H1 (cell line): ENCODE measurements at regions not wholly inside any gene's neighbourhood (a gene's known extent, or its start where the extent isn't known, plus 50 kb on each side); places are given as distances from the start of the nearest gene placed in this dataset.

ENCODE experiments used
- CTCF ChIA-PET: fragments of 300-600 bp; sonication (Branson Sonifier 250); formaldehyde crosslinking; loops from one replicate; lab custom pipeline; 2021; ENCODE audit not compliant: partially characterized antibody; lab: Charles Lee
- POLR2A ChIA-PET: fragments of 300-600 bp; sonication (Branson Sonifier 250); formaldehyde crosslinking; loops from one replicate; lab custom pipeline; 2021; ENCODE audit warnings: inconsistent platforms; ENCODE audit not compliant: partially characterized antibody; lab: Charles Lee
- DNase-seq, 2 experiments: peaks; one replicate each; pipeline versions ENCODE4 v3.0.0 to v3.0.0-alpha.2; 2010 to 2022; ENCODE audit warnings: low spot score in 2 of 2, low read depth in 1 of 2, mixed read lengths in 1 of 2
- FAIRE-seq: peaks from 2 replicates; lab custom pipeline; 2011; peaks lifted over from hg19 to GRCh38; lab: Jason Lieb, UNC
- H2AFZ ChIP-seq: 2 replicates; pipeline ENCODE4 v1.8.1; 2012; ENCODE audit warnings: low read length, inconsistent platforms
- H2AK5ac ChIP-seq: 2 replicates; pipeline ENCODE4 v1.6.1; 2013; ENCODE audit warnings: low read depth, low read length
- H2BK120ac ChIP-seq: replicated peaks from 2 replicates; pipeline ENCODE3; 2013; ENCODE audit warnings: low read depth, low read length, inconsistent platforms
- H2BK12ac ChIP-seq: 2 replicates; pipeline ENCODE4 v1.6.1; 2013; ENCODE audit warnings: low read depth, low read length
- H2BK15ac ChIP-seq: 2 replicates; pipeline ENCODE4 v1.6.1; 2013; ENCODE audit warnings: low read length
- H2BK20ac ChIP-seq: 2 replicates; pipeline ENCODE4 v1.6.1; 2013; ENCODE audit warnings: low read length
- H2BK5ac ChIP-seq: 2 replicates; pipeline ENCODE4 v1.6.1; 2013; ENCODE audit warnings: low read depth, low read length
- H3K14ac ChIP-seq: 2 replicates; pipeline ENCODE4 v1.6.1; 2013; ENCODE audit warnings: inconsistent platforms; ENCODE audit not compliant: insufficient read length
- H3K18ac ChIP-seq: 2 replicates; pipeline ENCODE4 v1.6.1; 2013; ENCODE audit warnings: low read length; ENCODE audit errors: extremely low read depth
- H3K23ac ChIP-seq: 2 replicates; pipeline ENCODE4 v1.6.1; 2013; ENCODE audit warnings: inconsistent platforms; ENCODE audit not compliant: insufficient read length
- H3K23me2 ChIP-seq: 2 replicates; pipeline ENCODE4 v1.6.1; 2013; ENCODE audit warnings: low read depth, low read length
- H3K27ac ChIP-seq: 2 replicates; pipeline ENCODE4 v1.6.1; 2011; ENCODE audit warnings: low read depth, low read length, inconsistent platforms
- H3K27me3 ChIP-seq, 4 experiments: replicated peaks in 1 of 4; 1 replicate in 1 of 4; 2 replicates in 3 of 4; pipeline versions ENCODE4 v1.6.1 to v1.8.1; 2011 to 2013; ENCODE audit warnings: low read length in 3 of 4, mild to moderate bottlenecking in 3 of 4, inconsistent platforms in 2 of 4, mixed read lengths in 2 of 4, moderate library complexity in 1 of 4; ENCODE audit not compliant: control insufficient read depth in 3 of 4, insufficient read depth in 3 of 4; ENCODE audit errors: extremely low read depth in 1 of 4
- H3K36me3 ChIP-seq, 4 experiments: 2 replicates each; pipeline versions ENCODE4 v1.6.1 to v1.8.1; 2011 to 2013; ENCODE audit warnings: mild to moderate bottlenecking in 4 of 4, low read length in 3 of 4, moderate library complexity in 2 of 4, control low read depth in 1 of 4, inconsistent platforms in 1 of 4; ENCODE audit not compliant: insufficient read depth in 4 of 4, control insufficient read depth in 2 of 4
- H3K4ac ChIP-seq: replicated peaks from 2 replicates; pipeline ENCODE3; 2013; ENCODE audit warnings: low read length, low read depth, mixed read lengths, inconsistent platforms; ENCODE audit not compliant: insufficient read length
- H3K4me1 ChIP-seq, 4 experiments: replicated peaks in 1 of 4; 1 replicate in 1 of 4; 2 replicates in 3 of 4; pipeline versions ENCODE4 v1.6.1 to v1.8.1; 2011 to 2013; ENCODE audit warnings: low read length in 3 of 4, inconsistent platforms in 2 of 4, mixed read lengths in 1 of 4; ENCODE audit not compliant: insufficient read depth in 4 of 4, control insufficient read depth in 3 of 4
- H3K4me2 ChIP-seq, 2 experiments: 2 replicates each; pipeline versions ENCODE4 v1.6.1 to v1.8.1; 2011 to 2013; ENCODE audit warnings: low read depth in 2 of 2, low read length in 2 of 2, control low read depth in 1 of 2, inconsistent platforms in 1 of 2, mild to moderate bottlenecking in 1 of 2; ENCODE audit not compliant: insufficient read depth in 1 of 2
- H3K4me3 ChIP-seq, 4 experiments: fragments of 200-600, 300-600 bp in 1 of 4; sonication (generic), shearing (Covaris generic), sonication (Bioruptor Twin) in 1 of 4; 2 replicates each; pipeline versions ENCODE4 v1.5.1 to v1.8.1; 2011 to 2016; ENCODE audit warnings: low read length in 4 of 4, low read depth in 3 of 4, control low read depth in 2 of 4, inconsistent platforms in 2 of 4, mild to moderate bottlenecking in 2 of 4, mixed read lengths in 1 of 4, moderate library complexity in 1 of 4; ENCODE audit not compliant: insufficient read depth in 2 of 4; ENCODE audit errors: extremely low read depth in 1 of 4
- H3K56ac ChIP-seq: replicated peaks from 2 replicates; pipeline ENCODE3; 2013; ENCODE audit warnings: low read depth, mild to moderate bottlenecking, mixed read lengths, low read length, inconsistent platforms; ENCODE audit not compliant: insufficient read length
- H3K79me1 ChIP-seq: 2 replicates; pipeline ENCODE4 v1.6.1; 2013; ENCODE audit warnings: low read depth, low read length, control low read depth
- H3K79me2 ChIP-seq, 2 experiments: 2 replicates each; pipeline versions ENCODE4 v1.6.1 to v1.8.1; 2012 to 2013; ENCODE audit warnings: low read length in 2 of 2, mild to moderate bottlenecking in 2 of 2, inconsistent platforms in 1 of 2; ENCODE audit not compliant: insufficient read depth in 2 of 2, control insufficient read depth in 1 of 2
- H3K9ac ChIP-seq, 4 experiments: replicated peaks in 1 of 4; 1 replicate in 1 of 4; 2 replicates in 3 of 4; pipeline versions ENCODE4 v1.6.1 to v1.8.1; 2011 to 2013; ENCODE audit warnings: low read depth in 3 of 4, low read length in 3 of 4, control low read depth in 2 of 4, mild to moderate bottlenecking in 2 of 4, moderate library complexity in 2 of 4, inconsistent platforms in 1 of 4; ENCODE audit errors: extremely low read depth in 1 of 4
- H3K9me3 ChIP-seq, 2 experiments: 2 replicates each; pipeline versions ENCODE4 v1.6.1 to v1.8.1; 2012 to 2013; ENCODE audit warnings: mild to moderate bottlenecking in 2 of 2, moderate library complexity in 2 of 2, control low read depth in 1 of 2, inconsistent platforms in 1 of 2, low read depth in 1 of 2, low read length in 1 of 2, mixed read lengths in 1 of 2; ENCODE audit not compliant: insufficient read depth in 2 of 2
- H4K20me1 ChIP-seq, 2 experiments: replicated peaks in 1 of 2; 2 replicates each; pipeline versions ENCODE3 to v1.8.1; 2011 to 2013; ENCODE audit warnings: inconsistent platforms in 2 of 2, low read length in 2 of 2, mild to moderate bottlenecking in 1 of 2; ENCODE audit not compliant: insufficient read depth in 2 of 2, control insufficient read depth in 1 of 2
- H4K5ac ChIP-seq: 2 replicates; pipeline ENCODE4 v1.6.1; 2013; ENCODE audit warnings: low read length, low read depth, mixed read lengths, inconsistent platforms; ENCODE audit not compliant: insufficient read length
- H4K8ac ChIP-seq: 2 replicates; pipeline ENCODE4 v1.8.0; 2013; ENCODE audit warnings: mild to moderate bottlenecking, moderate library complexity, low read length, inconsistent platforms; ENCODE audit not compliant: insufficient read depth; ENCODE audit errors: extremely low read depth
- H4K91ac ChIP-seq: replicated peaks from 2 replicates; pipeline ENCODE3; 2013; ENCODE audit warnings: low read length, mixed read lengths, inconsistent platforms; ENCODE audit not compliant: insufficient read length
- ASH2L ChIP-seq: fragments of 200-600, 300-600 bp; sonication (generic); IDR thresholded peaks from one replicate; pipeline ENCODE4 v1.7.1; 2017; ENCODE audit warnings: low read length
- ATF3 ChIP-seq: IDR thresholded peaks from 2 replicates; pipeline ENCODE4 v1.6.1; 2011; ENCODE audit warnings: low read depth, mild to moderate bottlenecking, low read length; ENCODE audit not compliant: insufficient read depth
- BACH1 ChIP-seq: IDR thresholded peaks from 2 replicates; pipeline ENCODE4 v1.6.1; 2012; ENCODE audit warnings: low read length, improper control_type of control experiment
- CREB1 ChIP-seq: IDR thresholded peaks from 2 replicates; pipeline ENCODE4 v1.6.1; 2012; ENCODE audit warnings: inconsistent platforms
- EP300 ChIP-seq, 2 experiments: IDR thresholded peaks; 1 replicate in 1 of 2; 2 replicates in 1 of 2; pipeline ENCODE4 v1.6.1; 2011 to 2012; ENCODE audit warnings: low read depth in 2 of 2, low read length in 2 of 2, mild to moderate bottlenecking in 2 of 2, borderline replicate concordance in 1 of 2, inconsistent platforms in 1 of 2, moderate library complexity in 1 of 2
- EZH2 ChIP-seq: fragments of 200-600 bp; sonication (generic); IDR thresholded peaks from 2 replicates; pipeline ENCODE4 v1.7.1; 2012; ENCODE audit warnings: low read depth, mild to moderate bottlenecking, moderate library complexity, low read length, inconsistent platforms; ENCODE audit not compliant: severe bottlenecking
- HDAC6 ChIP-seq: IDR thresholded peaks from one replicate; pipeline ENCODE4 v1.7.1; 2012; ENCODE audit warnings: low read depth, mild to moderate bottlenecking, inconsistent platforms, low read length, moderate library complexity
- PHF8 ChIP-seq: fragments of 200-600 bp; sonication (generic); conservative IDR thresholded peaks from 2 replicates; pipeline ENCODE4 v1.7.1; 2012; ENCODE audit warnings: low read depth, mild to moderate bottlenecking, inconsistent platforms, low read length, moderate library complexity
- RAD21 ChIP-seq, 2 experiments: IDR thresholded peaks in 1 of 2; conservative IDR thresholded peaks in 1 of 2; 2 replicates each; pipeline ENCODE4 v1.6.1; 2011; ENCODE audit warnings: low read depth in 2 of 2, low read length in 2 of 2, improper control_type of control experiment in 1 of 2, inconsistent platforms in 1 of 2, mild to moderate bottlenecking in 1 of 2, moderate library complexity in 1 of 2
- SUZ12 ChIP-seq: fragments of 200-600 bp; sonication (generic); IDR thresholded peaks from 2 replicates; pipeline ENCODE4 v1.6.1; 2012; ENCODE audit warnings: mild to moderate bottlenecking, inconsistent platforms, low read length, moderate library complexity, mixed read lengths
- TAF1 ChIP-seq: IDR thresholded peaks from 2 replicates; pipeline ENCODE4 v1.6.1; 2011; ENCODE audit warnings: mild to moderate bottlenecking, low read depth, low read length
- WGBS, 2 experiments: shearing (Covaris generic) in 1 of 2; methylation state at CpG; one replicate each; pipeline versions ENCODE4 v1.1.6 to v1.1.7; 2013 to 2015; ENCODE audit warnings: low lambda C conversion rate in 2 of 2, mixed read lengths in 2 of 2, inconsistent platforms in 1 of 2, low coverage in 1 of 2, missing lambda C conversion rate in 1 of 2; ENCODE audit not compliant: insufficient replicate concordance in 2 of 2, insufficient coverage in 1 of 2, insufficient read length in 1 of 2; ENCODE audit errors: extremely low coverage in 1 of 2, missing lambda C conversion rate in 1 of 2; 5-methylcytosine and 5-hydroxymethylcytosine counted together

GRCh38 chr16:89037261-89038152, 56.1 kb upstream of the ACSF3 start:
- H4K91ac ChIP-seq, result no peak overlapping the region
- H4K20me1 ChIP-seq, result peaks cover 0 to 2% of the 10 kb centered on the region in 2 experiments
- no peak overlapping the region for H2BK15ac ChIP-seq
- DNase-seq, result peak; percentile 7 to 87
- H4K5ac ChIP-seq, result no peak overlapping the region
- no peak overlapping the region for H2BK5ac ChIP-seq
- no peak overlapping the region for H2BK120ac ChIP-seq
- no peak overlapping the region for H4K8ac ChIP-seq
- H3K23ac ChIP-seq, result no peak overlapping the region
- H3K56ac ChIP-seq, result no peak overlapping the region
- no peak for FAIRE-seq
- no peak overlapping the region for H3K14ac ChIP-seq
- no peak overlapping the region for H2AK5ac ChIP-seq
- no peak overlapping the region for H3K18ac ChIP-seq
- H3K4me3 ChIP-seq, result no peak overlapping the region
- H3K27ac ChIP-seq, result no peak overlapping the region
- no peaks in the 10 kb centered on the region; the same call in 1 of the 2 replicates for H3K23me2 ChIP-seq
- no peaks in the 10 kb centered on the region for H3K79me1 ChIP-seq
- WGBS, 2 experiments, result 73% methylated on average over 28 of the region's 30 CpGs; no CpG with 5 or more reads in 1 of the 2 experiments
- ChIA-PET POLR2A (interaction anchor here (0.6 kb wide), 1 partner anchor 49 kb away, joined by 4 read pairs; no protein-coding TSS in a partner anchor), CTCF (interaction anchor here (0.9 to 1.0 kb wide), 4 partner anchors 10 to 67 kb away, joined by 3 read pairs; no protein-coding TSS in a partner anchor)
- no peaks in the 10 kb centered on the region for H3K36me3 ChIP-seq
- H3K4me1 ChIP-seq, result peaks cover 0 to 12% (median 7%) of the 10 kb centered on the region in 4 experiments; a peak in 4 of 7 replicates
- H3K4me2 ChIP-seq, result no peak overlapping the region
- H3K79me2 ChIP-seq, result no peaks in the 10 kb centered on the region
- no peaks in the 10 kb centered on the region for H3K9me3 ChIP-seq
- H3K4ac ChIP-seq, result no peak overlapping the region
- no peak overlapping the region for H3K9ac ChIP-seq
- no peak overlapping the region for H2AFZ ChIP-seq
- H2BK20ac ChIP-seq, result no peak overlapping the region
- no peaks in the 10 kb centered on the region for H3K27me3 ChIP-seq
- no peak overlapping the region for H2BK12ac ChIP-seq
- TF ChIP-seq RAD21 (IDR thresholded peaks at IDR 0.05 in 1 of 2, conservative IDR thresholded peaks at IDR 0.05 in 1 of 2; ENCODE audit: low read depth in 2 of 2, low read length in 2 of 2) (peak in 1 of 2 experiments; percentile 26; a peak in 2 of 4 replicates), EZH2 (no peak), TAF1 (no peak), PHF8 (no peak), SUZ12 (no peak), CREB1 (no peak), ASH2L (no peak), EP300 (IDR thresholded peaks at IDR 0.05; ENCODE audit: borderline replicate concordance in 1 of 2, low read depth in 2 of 2, low read length in 2 of 2) (no peak), HDAC6 (no peak), ATF3 (no peak), BACH1 (no peak)
